LNCAP (cell line): ENCODE measurements at regions not wholly inside any gene's neighbourhood (a gene's known extent, or its start where the extent isn't known, plus 50 kb on each side); places are given as distances from the start of the nearest gene placed in this dataset.

ENCODE experiments used
- TF ChIP-seq, protein P1 (sequence below): fragments of 450-650 bp; IDR thresholded peaks from 2 replicates; pipeline ENCODE4 v1.5.1; 2017; ENCODE audit warnings: mild to moderate bottlenecking

DNA sequence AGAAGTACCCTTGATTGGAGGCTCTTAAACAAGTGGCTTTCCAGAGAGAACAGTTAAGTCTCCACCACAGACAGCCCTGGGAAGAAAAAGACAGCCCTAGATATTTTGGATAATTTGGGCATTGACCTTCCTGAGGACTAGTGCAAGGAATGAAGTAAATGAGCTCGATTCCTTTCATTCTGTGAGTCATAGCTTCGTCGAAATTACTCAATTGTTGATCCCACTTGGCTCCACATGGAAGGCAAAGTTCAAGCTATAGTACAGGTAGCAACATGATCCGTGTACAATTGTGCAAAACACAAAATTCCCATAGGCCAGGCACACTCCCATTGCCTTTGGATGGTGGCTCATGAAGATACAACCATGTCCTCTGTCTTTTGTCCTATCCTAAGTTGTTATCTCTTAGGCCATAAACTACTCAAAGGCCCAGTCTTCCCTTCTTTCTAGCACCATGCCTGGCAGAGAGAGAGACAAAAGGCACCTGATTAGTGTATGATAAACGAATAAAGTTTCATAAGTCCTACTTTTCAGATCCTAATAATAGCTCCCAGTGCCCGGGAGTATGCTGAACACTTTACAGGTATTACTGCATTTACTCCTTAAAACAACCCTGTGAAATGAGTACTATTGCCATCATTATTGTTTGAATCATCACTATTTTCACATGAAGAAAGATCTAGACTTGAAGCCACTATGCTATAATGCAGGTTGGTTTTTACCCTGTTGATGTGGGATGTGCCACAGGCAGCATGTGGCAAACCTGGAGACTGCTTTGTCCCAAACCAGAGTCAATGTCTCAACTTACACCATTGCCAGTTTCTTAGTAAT lies 116.7 kb upstream of the RANBP3L start:
- TF ChIP-seq, protein P1, sequence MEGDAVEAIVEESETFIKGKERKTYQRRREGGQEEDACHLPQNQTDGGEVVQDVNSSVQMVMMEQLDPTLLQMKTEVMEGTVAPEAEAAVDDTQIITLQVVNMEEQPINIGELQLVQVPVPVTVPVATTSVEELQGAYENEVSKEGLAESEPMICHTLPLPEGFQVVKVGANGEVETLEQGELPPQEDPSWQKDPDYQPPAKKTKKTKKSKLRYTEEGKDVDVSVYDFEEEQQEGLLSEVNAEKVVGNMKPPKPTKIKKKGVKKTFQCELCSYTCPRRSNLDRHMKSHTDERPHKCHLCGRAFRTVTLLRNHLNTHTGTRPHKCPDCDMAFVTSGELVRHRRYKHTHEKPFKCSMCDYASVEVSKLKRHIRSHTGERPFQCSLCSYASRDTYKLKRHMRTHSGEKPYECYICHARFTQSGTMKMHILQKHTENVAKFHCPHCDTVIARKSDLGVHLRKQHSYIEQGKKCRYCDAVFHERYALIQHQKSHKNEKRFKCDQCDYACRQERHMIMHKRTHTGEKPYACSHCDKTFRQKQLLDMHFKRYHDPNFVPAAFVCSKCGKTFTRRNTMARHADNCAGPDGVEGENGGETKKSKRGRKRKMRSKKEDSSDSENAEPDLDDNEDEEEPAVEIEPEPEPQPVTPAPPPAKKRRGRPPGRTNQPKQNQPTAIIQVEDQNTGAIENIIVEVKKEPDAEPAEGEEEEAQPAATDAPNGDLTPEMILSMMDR = no peak

- TF ChIP-seq, protein P1 = no peak
Measured at GRCh38 chr5:36421256-36421655, 119.6 kb upstream of the RANBP3L start.

DNA sequence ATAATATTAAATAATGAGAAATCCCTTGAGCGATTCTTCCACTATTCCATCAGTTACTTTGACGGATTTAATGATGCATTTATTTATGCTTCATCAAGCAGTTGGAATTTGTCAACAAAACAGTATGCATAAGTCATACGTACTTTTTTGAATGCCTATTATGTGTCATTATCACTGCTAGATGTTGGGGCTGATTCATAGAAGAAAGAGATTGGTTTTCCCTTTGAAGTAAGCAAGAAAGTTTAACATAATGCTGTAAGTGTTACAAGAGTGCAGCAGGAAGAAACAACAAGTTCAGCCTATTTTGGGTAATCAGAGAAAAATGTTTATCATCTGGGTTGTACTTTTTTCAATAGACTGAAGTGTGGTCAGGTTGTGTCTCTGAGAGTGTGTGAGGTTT lies 121.2 kb upstream of the RANBP3L start:
- TF ChIP-seq, protein P1 = no peak

DNA sequence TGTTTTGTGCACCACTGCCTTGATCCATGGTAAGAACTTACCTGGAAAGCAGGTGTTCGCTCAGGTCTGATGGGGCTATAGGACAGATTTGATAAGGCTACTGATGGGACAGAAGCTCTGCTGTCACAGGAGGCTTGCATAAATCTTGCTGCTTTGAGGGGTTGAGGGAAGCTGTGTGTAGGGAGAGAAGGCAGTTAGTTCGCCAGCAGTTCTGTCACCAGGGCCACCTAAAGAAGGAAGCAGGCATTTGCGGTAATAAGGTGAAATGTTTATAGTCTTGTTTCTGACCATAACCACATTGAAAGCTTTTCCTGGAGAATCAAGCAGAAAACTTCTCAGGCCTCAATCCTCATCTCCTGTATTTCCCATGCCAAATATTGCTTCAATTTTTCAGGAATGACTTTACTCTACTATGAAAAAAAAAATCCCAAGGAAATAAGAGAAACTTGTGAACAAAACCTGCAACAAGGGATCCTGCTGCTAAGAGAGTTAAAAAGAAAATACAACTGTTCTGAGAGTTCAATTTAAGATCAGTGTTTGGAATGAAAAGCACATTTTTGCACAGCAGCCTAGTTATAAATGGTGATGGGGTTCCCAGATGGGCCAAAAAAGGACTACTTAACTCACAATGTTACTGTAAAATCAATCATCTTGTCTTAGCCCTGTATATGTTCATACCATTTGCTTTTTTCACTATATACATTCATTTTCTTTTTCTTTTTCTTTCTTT lies 122.0 kb upstream of the RANBP3L start:
- TF ChIP-seq, protein P1 = no peak

- TF ChIP-seq, protein P1 = no peak
Measured at GRCh38 chr5:36435516-36435915, 133.8 kb upstream of the RANBP3L start.

DNA sequence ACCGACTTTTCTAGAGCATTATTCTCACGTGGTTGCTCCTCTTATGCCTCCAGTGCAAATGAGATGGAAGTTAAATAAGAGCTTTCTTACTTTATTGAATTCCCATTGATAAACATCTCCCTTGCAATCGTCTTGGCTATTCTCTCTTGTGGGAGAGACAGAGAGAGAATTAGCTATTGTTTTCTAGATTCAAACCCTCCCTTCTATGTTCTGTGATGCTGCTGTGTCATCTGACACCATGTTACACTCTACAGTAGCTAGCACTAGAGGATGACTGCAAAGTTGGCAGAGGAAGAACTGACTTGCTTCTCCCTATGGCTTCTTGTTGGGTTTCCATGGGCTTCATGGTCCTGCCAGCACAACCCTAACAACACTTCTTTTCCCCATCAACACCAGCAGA lies 134.6 kb upstream of the RANBP3L start:
- TF ChIP-seq, protein P1 = no peak

GRCh38 chr5:36438765-36439561 lies 137.3 kb upstream of the RANBP3L start:
- TF ChIP-seq, protein P1 = no peak
